Stimulated activated CD4-positive, alpha-beta T cell treated with anti-CD3 and anti-CD28 coated beads, Interleukin-1b, Interleukin-23, amount 100 ng/mL, for 24 hours (primary cell): ENCODE measurements at regions not wholly inside any gene's neighbourhood (a gene's known extent, or its start where the extent isn't known, plus 50 kb on each side); places are given as distances from the start of the nearest gene placed in this dataset.
"Not testable (repeated sequence)": the region's sequence is repeated elsewhere in the genome, so short reads cannot be mapped to it uniquely, and the experiment has no call there.

ENCODE experiments used
- DNase-seq, 4 experiments: peaks; one replicate each; pipeline ENCODE4 v3.0.0-alpha.2; 2020; ENCODE audit warnings: low read depth in 4 of 4, low spot score in 1 of 4

- no peak for DNase-seq
Measured at GRCh38 chr7:68853254-68853653, 745.0 kb upstream of the AUTS2 start.

- DNase-seq: no peak
Measured at GRCh38 chr7:68857571-68857970, 740.7 kb upstream of the AUTS2 start.

GRCh38 chr7:68858497-68858896 lies 739.8 kb upstream of the AUTS2 start:
- DNase-seq: no peak

GRCh38 chr7:68861171-68861570 lies 737.1 kb upstream of the AUTS2 start:
- no peak for DNase-seq

GRCh38 chr7:68862261-68862660 lies 736.0 kb upstream of the AUTS2 start:
- DNase-seq: no peak

GRCh38 chr7:68862736-68863135 lies 735.5 kb upstream of the AUTS2 start:
- no peak for DNase-seq

- no peak for DNase-seq
Measured at GRCh38 chr7:68865351-68866199, 732.7 kb upstream of the AUTS2 start.

GRCh38 chr7:68866200-68866570 lies 732.1 kb upstream of the AUTS2 start:
- DNase-seq: no peak

GRCh38 chr7:68866721-68867120 lies 731.6 kb upstream of the AUTS2 start:
- DNase-seq: not testable (repeated sequence)

GRCh38 chr7:68868978-68869377 lies 729.3 kb upstream of the AUTS2 start:
- DNase-seq: no peak

- DNase-seq: no peak
Measured at GRCh38 chr7:68873616-68874015, 724.7 kb upstream of the AUTS2 start.

- DNase-seq: no peak
Measured at GRCh38 chr7:68875857-68876256, 722.4 kb upstream of the AUTS2 start.

- DNase-seq: not testable (repeated sequence)
Measured at GRCh38 chr7:68887116-68887515, 711.2 kb upstream of the AUTS2 start.

GRCh38 chr7:68888971-68889385 lies 709.3 kb upstream of the AUTS2 start:
- no peak for DNase-seq

GRCh38 chr7:68892236-68892635 lies 706.0 kb upstream of the AUTS2 start:
- no peak for DNase-seq

GRCh38 chr7:68893411-68893810 lies 704.9 kb upstream of the AUTS2 start:
- no peak for DNase-seq

- not testable (repeated sequence) for DNase-seq
Measured at GRCh38 chr7:68899156-68899555, 699.1 kb upstream of the AUTS2 start.

- no peak for DNase-seq
Measured at GRCh38 chr7:68900096-68900495, 698.2 kb upstream of the AUTS2 start.

- DNase-seq: no peak
Measured at GRCh38 chr7:68904630-68905029, 693.6 kb upstream of the AUTS2 start.

GRCh38 chr7:68911754-68912153 lies 686.5 kb upstream of the AUTS2 start:
- no peak for DNase-seq

- no peak for DNase-seq
Measured at GRCh38 chr7:68914006-68914405, 684.3 kb upstream of the AUTS2 start.

- DNase-seq: no peak
Measured at GRCh38 chr7:68917041-68917651, 681.1 kb upstream of the AUTS2 start.

- DNase-seq: no peak
Measured at GRCh38 chr7:68918621-68919020, 679.7 kb upstream of the AUTS2 start.
